Kidney (tissue), 13 donors: ENCODE measurements at regions not wholly inside any gene's neighbourhood (a gene's known extent, or its start where the extent isn't known, plus 50 kb on each side); places are given as distances from the start of the nearest gene placed in this dataset.

ENCODE experiments used
- DNase-seq, 5 donors: peaks; one replicate each; pipeline ENCODE4 v3.0.0-alpha.2; 2013 to 2020
- FAIRE-seq: peaks from 2 replicates; lab custom pipeline; 2012; peaks lifted over from hg19 to GRCh38; lab: Jason Lieb, UNC
- H3K27ac ChIP-seq, 2 donors: one replicate each; pipeline ENCODE4 v1.7.0; 2013; ENCODE audit warnings: low read depth in 2 of 2, low read length in 2 of 2, inconsistent platforms in 1 of 2
- H3K27me3 ChIP-seq: one replicate; pipeline ENCODE4 v1.7.1; 2013; ENCODE audit warnings: low read length, inconsistent platforms; ENCODE audit not compliant: control insufficient read depth, insufficient read depth
- H3K36me3 ChIP-seq, 3 donors: one replicate each; pipeline versions ENCODE4 v1.7.0 to v1.7.1; 2013; ENCODE audit warnings: low read length in 3 of 3, control low read depth in 1 of 3, inconsistent platforms in 1 of 3; ENCODE audit not compliant: insufficient read depth in 3 of 3, control insufficient read depth in 2 of 3
- H3K4me1 ChIP-seq, 3 donors: one replicate each; pipeline versions ENCODE4 v1.7.0 to v1.7.1; 2013; ENCODE audit warnings: low read length in 3 of 3, inconsistent platforms in 1 of 3, low read depth in 1 of 3; ENCODE audit not compliant: control insufficient read depth in 2 of 3, insufficient read depth in 2 of 3
- H3K4me3 ChIP-seq, 3 donors: one replicate each; pipeline versions ENCODE4 v1.7.0 to v1.8.1; 2013; ENCODE audit warnings: low read length in 3 of 3, control low read depth in 1 of 3, inconsistent platforms in 1 of 3
- H3K9ac ChIP-seq, 3 donors: one replicate each; pipeline versions ENCODE4 v1.7.0 to v1.7.1; 2013; ENCODE audit warnings: low read length in 3 of 3, control low read depth in 1 of 3, inconsistent platforms in 1 of 3
- H3K9me3 ChIP-seq, 3 donors: one replicate each; pipeline versions ENCODE4 v1.7.0 to v1.7.1; 2013; ENCODE audit warnings: low read length in 3 of 3, control low read depth in 1 of 3, inconsistent platforms in 1 of 3; ENCODE audit not compliant: control insufficient read depth in 2 of 3, insufficient read depth in 1 of 3
- intact Hi-C: fragments of 100-400 bp; cut with DNase I; formaldehyde crosslinking; loops from one replicate; pipeline ENCODE4 v1.11.1; 2022
- TF ChIP-seq, protein P1 (sequence below): IDR thresholded peaks from 3 replicates; pipeline ENCODE4 v1.5.1; 2012; ENCODE audit warnings: mild to moderate bottlenecking, moderate library complexity, borderline replicate concordance; ENCODE audit not compliant: insufficient read depth; ENCODE audit errors: extremely low read depth
- donor health status: control.
- donor health status: control.
- donor health status: control.
- donor health status: control.
- donor health status: control.
- donor health status: DM: yes; HTN: yes; CAD: no.
- donor health status: Normal renal cell carcinoma (clear cell type).

DNA sequence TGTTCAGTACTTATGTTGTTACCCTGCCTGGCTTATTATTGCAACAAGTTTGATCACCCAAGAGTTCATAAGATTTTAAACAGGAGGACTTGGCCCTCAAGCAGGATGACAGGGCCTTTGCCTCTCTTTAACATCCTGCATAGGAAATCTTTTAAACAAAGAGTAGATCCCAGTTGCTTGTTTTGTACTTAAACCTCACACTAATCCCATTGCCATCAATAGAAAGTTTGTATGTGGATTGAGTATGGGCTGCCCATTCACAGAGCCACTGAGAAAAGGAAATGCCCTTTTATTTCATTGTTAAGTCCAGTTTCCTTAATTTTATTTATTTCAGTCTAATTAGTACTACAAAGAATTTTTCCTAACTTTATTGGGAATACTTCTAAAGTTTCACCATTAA lies 52.2 kb upstream of the FGF10 start:
- intact Hi-C loops = no loop called here
- Histone ChIP-seq H3K36me3 (no peaks in the 10 kb centered on the region), H3K4me3 (no peak overlapping the region), H3K27me3 (no peaks in the 10 kb centered on the region), H3K9me3 (no peaks in the 10 kb centered on the region), H3K4me1 (no peaks in the 10 kb centered on the region), H3K27ac (no peak overlapping the region), H3K9ac (no peak overlapping the region)
- no peak for FAIRE-seq
- TF ChIP-seq, protein P1, sequence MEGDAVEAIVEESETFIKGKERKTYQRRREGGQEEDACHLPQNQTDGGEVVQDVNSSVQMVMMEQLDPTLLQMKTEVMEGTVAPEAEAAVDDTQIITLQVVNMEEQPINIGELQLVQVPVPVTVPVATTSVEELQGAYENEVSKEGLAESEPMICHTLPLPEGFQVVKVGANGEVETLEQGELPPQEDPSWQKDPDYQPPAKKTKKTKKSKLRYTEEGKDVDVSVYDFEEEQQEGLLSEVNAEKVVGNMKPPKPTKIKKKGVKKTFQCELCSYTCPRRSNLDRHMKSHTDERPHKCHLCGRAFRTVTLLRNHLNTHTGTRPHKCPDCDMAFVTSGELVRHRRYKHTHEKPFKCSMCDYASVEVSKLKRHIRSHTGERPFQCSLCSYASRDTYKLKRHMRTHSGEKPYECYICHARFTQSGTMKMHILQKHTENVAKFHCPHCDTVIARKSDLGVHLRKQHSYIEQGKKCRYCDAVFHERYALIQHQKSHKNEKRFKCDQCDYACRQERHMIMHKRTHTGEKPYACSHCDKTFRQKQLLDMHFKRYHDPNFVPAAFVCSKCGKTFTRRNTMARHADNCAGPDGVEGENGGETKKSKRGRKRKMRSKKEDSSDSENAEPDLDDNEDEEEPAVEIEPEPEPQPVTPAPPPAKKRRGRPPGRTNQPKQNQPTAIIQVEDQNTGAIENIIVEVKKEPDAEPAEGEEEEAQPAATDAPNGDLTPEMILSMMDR = no peak
- DNase-seq = no peak

DNA sequence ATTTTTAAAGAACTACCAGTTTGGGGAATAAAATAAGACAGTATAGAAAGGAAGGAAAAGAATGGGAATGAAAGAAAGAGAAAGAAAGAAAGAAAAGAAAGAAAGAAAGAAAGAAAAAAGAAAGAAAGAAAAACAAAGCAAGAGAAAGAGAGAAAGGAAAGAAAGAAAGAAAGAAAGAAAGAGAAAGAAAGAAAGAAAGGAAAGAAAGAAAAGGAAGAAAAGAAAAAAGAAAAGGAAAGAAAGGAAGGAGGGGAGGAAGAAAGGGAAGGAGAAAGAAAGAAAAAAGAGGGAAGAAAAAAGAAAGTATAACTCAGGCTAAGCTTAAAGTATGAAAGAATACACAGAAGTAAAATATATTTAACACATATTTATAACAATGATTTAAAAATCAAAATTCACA lies 51.0 kb upstream of the FGF10 start:
- TF ChIP-seq, protein P1 = no peak
- no peak for DNase-seq
- H3K4me3 ChIP-seq = no peak overlapping the region
- no peaks in the 10 kb centered on the region for H3K4me1 ChIP-seq
- FAIRE-seq = no peak
- no peaks in the 10 kb centered on the region for H3K36me3 ChIP-seq
- intact Hi-C loops = no loop called here
- no peaks in the 10 kb centered on the region for H3K27me3 ChIP-seq
- no peak overlapping the region for H3K27ac ChIP-seq
- no peak overlapping the region for H3K9ac ChIP-seq
- H3K9me3 ChIP-seq = no peaks in the 10 kb centered on the region
